B cell (primary cell): ENCODE measurements at regions not wholly inside any gene's neighbourhood (a gene's known extent, or its start where the extent isn't known, plus 50 kb on each side); places are given as distances from the start of the nearest gene placed in this dataset.

Experiments
- ATAC-seq: fragments of 200-7000 bp; cut with Tn5 transposase; one replicate; pipeline ENCODE4 v1.10.0; 2021; ENCODE audit warnings: low read depth, mild to moderate bottlenecking, moderate number of reproducible peaks, moderate library complexity
- CTCF ChIA-PET: fragments of 350-600 bp; sonication (Branson Sonifier 250); formaldehyde crosslinking; loops from one replicate; lab custom pipeline; 2021; ENCODE audit warnings: antibody characterized with exemption, inconsistent platforms; lab: Charles Lee
- POLR2A ChIA-PET: fragments of 350-600 bp; sonication (Branson Sonifier 250); formaldehyde crosslinking; loops from one replicate; lab custom pipeline; 2021; ENCODE audit warnings: antibody characterized with exemption; lab: Charles Lee
- DNase-seq: peaks from one replicate; pipeline ENCODE4 v3.0.0; 2013
- H2AFZ ChIP-seq: 2 replicates; pipeline ENCODE4 v1.6.1; 2012; ENCODE audit warnings: mild to moderate bottlenecking, low read depth, low read length; ENCODE audit not compliant: insufficient read depth, poor library complexity, severe bottlenecking
- H3K27ac ChIP-seq, 2 donors: 1 replicate in 1 of 2; 2 replicates in 1 of 2; pipeline ENCODE4 v1.5.1; 2012 to 2013; ENCODE audit warnings: low read length in 2 of 2, mild to moderate bottlenecking in 2 of 2, moderate library complexity in 1 of 2
- H3K27me3 ChIP-seq, 4 experiments: fragments of 200-600 bp in 1 of 4; sonication (generic) in 1 of 4; replicated peaks in 1 of 4; 1 replicate in 2 of 4; 2 replicates in 2 of 4; pipeline versions ENCODE4 v1.6.1 to v1.7.0; 2013 to 2016; ENCODE audit warnings: low read length in 3 of 4, mild to moderate bottlenecking in 2 of 4, mixed read lengths in 1 of 4, moderate library complexity in 1 of 4; ENCODE audit not compliant: insufficient read depth in 4 of 4, control insufficient read depth in 3 of 4; ENCODE audit errors: control extremely low read depth in 1 of 4
- H3K36me3 ChIP-seq, 2 experiments: replicated peaks in 1 of 2; 1 replicate in 1 of 2; 2 replicates in 1 of 2; pipeline versions ENCODE4 v1.6.1 to v1.7.1; 2013; ENCODE audit warnings: low read length in 1 of 2; ENCODE audit not compliant: insufficient read depth in 2 of 2, control insufficient read depth in 1 of 2; ENCODE audit errors: control extremely low read depth in 1 of 2, extremely low read depth in 1 of 2
- H3K4me1 ChIP-seq, 2 donors: fragments of 200-600 bp in 1 of 2; sonication (generic) in 1 of 2; 1 replicate in 1 of 2; 2 replicates in 1 of 2; pipeline versions ENCODE4 v1.5.1 to v1.6.1; 2013 to 2017; ENCODE audit warnings: low read length in 2 of 2; ENCODE audit not compliant: control insufficient read depth in 2 of 2, insufficient read depth in 2 of 2
- H3K4me2 ChIP-seq: replicated peaks from 2 replicates; pipeline ENCODE3; 2012; ENCODE audit warnings: mild to moderate bottlenecking, low read depth, low read length; ENCODE audit not compliant: poor library complexity, severe bottlenecking
- H3K4me3 ChIP-seq, 5 experiments: fragments of 200-600 bp in 1 of 5; sonication (generic) in 1 of 5; 1 replicate in 3 of 5; 2 replicates in 2 of 5; pipeline versions ENCODE4 v1.5.1 to v1.7.0; 2011 to 2016; ENCODE audit warnings: low read length in 4 of 5, mild to moderate bottlenecking in 4 of 5, low read depth in 2 of 5, control low read depth in 1 of 5, moderate library complexity in 1 of 5; ENCODE audit not compliant: insufficient read depth in 1 of 5; ENCODE audit errors: control extremely low read depth in 1 of 5, extremely low read depth in 1 of 5
- H3K79me2 ChIP-seq: fragments of 200-600 bp; sonication (generic); one replicate; pipeline ENCODE4 v1.6.0; 2016; ENCODE audit warnings: low read length; ENCODE audit not compliant: control insufficient read depth, insufficient read depth
- H3K9ac ChIP-seq: fragments of 200-600 bp; sonication (generic); 2 replicates; pipeline ENCODE4 v1.6.1; 2017; ENCODE audit warnings: mild to moderate bottlenecking, low read length, moderate library complexity
- H3K9me3 ChIP-seq, 3 donors: one replicate each; pipeline versions ENCODE4 v1.6.1 to v1.7.1; 2013; ENCODE audit warnings: low read length in 2 of 3; ENCODE audit not compliant: control insufficient read depth in 2 of 3, insufficient read depth in 1 of 3; ENCODE audit errors: control extremely low read depth in 1 of 3
- H4K20me1 ChIP-seq: 2 replicates; pipeline ENCODE4 v1.6.0; 2012; ENCODE audit warnings: mild to moderate bottlenecking, low read length; ENCODE audit not compliant: insufficient read depth, control insufficient read depth, poor library complexity, severe bottlenecking
- H3K27ac Mint-ChIP-seq: one replicate; pipeline ENCODE4 v1.8.0; 2021; ENCODE audit warnings: mixed read lengths
- H3K27me3 Mint-ChIP-seq: one replicate; pipeline ENCODE4 v1.8.0; 2021; ENCODE audit warnings: mixed read lengths
- H3K4me1 Mint-ChIP-seq: one replicate; pipeline ENCODE4 v1.8.0; 2021; ENCODE audit warnings: mixed read lengths
- H3K4me3 Mint-ChIP-seq: one replicate; pipeline ENCODE4 v1.8.0; 2021; ENCODE audit warnings: mixed read lengths
- H3K9me3 Mint-ChIP-seq: one replicate; pipeline ENCODE4 v1.8.0; 2022; ENCODE audit warnings: mixed read lengths; ENCODE audit not compliant: insufficient read depth
- EZH2 ChIP-seq: IDR thresholded peaks from 2 replicates; pipeline ENCODE4 v1.6.1; 2012; ENCODE audit warnings: borderline replicate concordance, low read depth, mild to moderate bottlenecking, moderate library complexity, low read length; ENCODE audit not compliant: insufficient read depth, poor library complexity, severe bottlenecking
- WGBS: methylation state at CpG from one replicate; pipeline ENCODE4 v1.1.5; 2013; ENCODE audit warnings: missing lambda C conversion rate; ENCODE audit not compliant: insufficient coverage; 5-methylcytosine and 5-hydroxymethylcytosine counted together
- intact Hi-C: fragments of 100-400 bp; cut with micrococcal nuclease; formaldehyde crosslinking; loops from one replicate; pipeline ENCODE4 v1.10.0; 2022
- TF ChIP-seq, protein P1 (sequence below): fragments of 200-600 bp; IDR thresholded peaks from one replicate; pipeline ENCODE4 v1.8.0; 2022; ENCODE audit warnings: antibody characterized with exemption, mild to moderate bottlenecking

DNA sequence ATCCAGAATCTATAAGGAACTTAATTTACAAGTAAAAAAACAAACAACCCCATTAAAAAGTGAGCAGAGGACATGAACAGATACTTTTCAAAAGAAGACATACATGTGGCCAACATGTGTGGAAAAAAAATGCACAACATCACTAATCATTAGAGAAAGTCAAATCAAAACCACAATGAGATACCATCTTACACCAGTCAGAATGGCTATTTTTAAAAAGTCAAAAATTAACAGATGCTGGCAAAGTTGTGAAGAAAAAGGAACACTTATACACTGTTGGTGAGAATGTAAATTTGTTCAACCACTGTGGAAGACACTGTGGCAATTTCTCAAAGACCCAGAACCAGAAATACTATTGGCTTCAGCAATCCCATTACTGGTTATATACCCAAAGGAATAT lies 830.0 kb upstream of the ALCAM start:
- no peak overlapping the region for H3K4me2 ChIP-seq
- no peaks in the 10 kb centered on the region for H4K20me1 ChIP-seq
- no peaks in the 10 kb centered on the region for H3K27me3 Mint-ChIP-seq
- DNase-seq (no peak), ATAC-seq (no peak)
- H3K9me3 Mint-ChIP-seq, result peaks cover 8% of the 10 kb centered on the region
- peaks cover 22% of the 10 kb centered on the region for H3K4me1 Mint-ChIP-seq
- H3K4me1 ChIP-seq, result peaks cover 0 to 7% of the 10 kb centered on the region in 2 donors
- TF ChIP-seq EZH2, result no peak
- TF ChIP-seq, protein P1, sequence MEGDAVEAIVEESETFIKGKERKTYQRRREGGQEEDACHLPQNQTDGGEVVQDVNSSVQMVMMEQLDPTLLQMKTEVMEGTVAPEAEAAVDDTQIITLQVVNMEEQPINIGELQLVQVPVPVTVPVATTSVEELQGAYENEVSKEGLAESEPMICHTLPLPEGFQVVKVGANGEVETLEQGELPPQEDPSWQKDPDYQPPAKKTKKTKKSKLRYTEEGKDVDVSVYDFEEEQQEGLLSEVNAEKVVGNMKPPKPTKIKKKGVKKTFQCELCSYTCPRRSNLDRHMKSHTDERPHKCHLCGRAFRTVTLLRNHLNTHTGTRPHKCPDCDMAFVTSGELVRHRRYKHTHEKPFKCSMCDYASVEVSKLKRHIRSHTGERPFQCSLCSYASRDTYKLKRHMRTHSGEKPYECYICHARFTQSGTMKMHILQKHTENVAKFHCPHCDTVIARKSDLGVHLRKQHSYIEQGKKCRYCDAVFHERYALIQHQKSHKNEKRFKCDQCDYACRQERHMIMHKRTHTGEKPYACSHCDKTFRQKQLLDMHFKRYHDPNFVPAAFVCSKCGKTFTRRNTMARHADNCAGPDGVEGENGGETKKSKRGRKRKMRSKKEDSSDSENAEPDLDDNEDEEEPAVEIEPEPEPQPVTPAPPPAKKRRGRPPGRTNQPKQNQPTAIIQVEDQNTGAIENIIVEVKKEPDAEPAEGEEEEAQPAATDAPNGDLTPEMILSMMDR, result no peak
- no peak overlapping the region for H3K9ac ChIP-seq
- H3K36me3 ChIP-seq, result no peaks in the 10 kb centered on the region
- no peak overlapping the region for H3K4me3 ChIP-seq
- no peak overlapping the region for H3K27ac Mint-ChIP-seq
- intact Hi-C loops, result no loop called here
- peak overlapping the region; percentile 4 for H3K4me3 Mint-ChIP-seq
- no peaks in the 10 kb centered on the region for H3K79me2 ChIP-seq
- no peaks in the 10 kb centered on the region for H3K27me3 ChIP-seq
- POLR2A ChIA-PET, result no interaction called here
- H3K27ac ChIP-seq, result no peak overlapping the region
- CTCF ChIA-PET, result no interaction called here
- peaks cover 0 to 6% (median 4%) of the 10 kb centered on the region in 3 donors for H3K9me3 ChIP-seq
- no peak overlapping the region for H2AFZ ChIP-seq

DNA sequence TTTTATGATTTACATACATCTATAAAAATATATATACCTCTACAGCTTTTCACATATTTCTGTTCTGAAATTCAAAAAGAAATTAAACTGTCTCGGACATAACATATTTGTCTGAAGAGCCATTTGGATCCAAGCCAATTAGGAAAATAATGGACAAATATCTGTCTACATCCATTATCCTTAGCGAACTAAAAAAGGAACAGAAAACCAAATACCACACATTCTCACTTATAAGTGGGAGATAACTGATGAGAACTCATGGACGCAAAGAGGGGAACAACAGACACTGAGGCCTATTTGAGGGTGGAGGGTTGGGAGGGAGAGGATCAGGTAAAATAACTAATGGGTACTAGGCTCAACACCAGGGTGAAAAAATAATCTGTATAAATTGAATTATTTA lies 829.4 kb upstream of the ALCAM start:
- Histone ChIP-seq H2AFZ (no peak overlapping the region), H3K9ac (no peak overlapping the region), H3K27ac (no peak overlapping the region), H3K79me2 (no peaks in the 10 kb centered on the region), H3K36me3 (no peaks in the 10 kb centered on the region), H3K4me1 (peaks cover 0 to 7% of the 10 kb centered on the region in 2 donors), H4K20me1 (no peaks in the 10 kb centered on the region), H3K4me2 (no peak overlapping the region), H3K27me3 (no peaks in the 10 kb centered on the region), H3K9me3 (peaks cover 0 to 6% (median 3%) of the 10 kb centered on the region in 3 donors), H3K4me3 (no peak overlapping the region)
- 100% methylated on average over 1 of the region's 3 CpGs for WGBS
- H3K4me3 Mint-ChIP-seq, result no peak overlapping the region
- H3K27me3 Mint-ChIP-seq, result no peaks in the 10 kb centered on the region
- peaks cover 6% of the 10 kb centered on the region for H3K9me3 Mint-ChIP-seq
- peaks cover 22% of the 10 kb centered on the region for H3K4me1 Mint-ChIP-seq
- intact Hi-C loops, result no loop called here
- TF ChIP-seq EZH2, result no peak
- TF ChIP-seq, protein P1, result no peak
- DNase-seq (no peak), ATAC-seq (no peak)
- ChIA-PET POLR2A (no interaction called here), CTCF (no interaction called here)
- H3K27ac Mint-ChIP-seq, result peak overlapping the region; percentile 65
